Loucy (cell line): ENCODE measurements at regions not wholly inside any gene's neighbourhood (a gene's known extent, or its start where the extent isn't known, plus 50 kb on each side); places are given as distances from the start of the nearest gene placed in this dataset.
A peak's percentile ranks its signal among the peaks of the same experiment; 100 is the strongest.

ENCODE experiments used
- H2AFZ ChIP-seq: fragments of 200-600 bp; sonication (generic); 2 replicates; pipeline ENCODE4 v1.6.0; 2016; ENCODE audit warnings: antibody characterized with exemption, mild to moderate bottlenecking, low read length, moderate library complexity
- H3F3A ChIP-seq: fragments of 200-600 bp; 2 replicates; pipeline ENCODE4 v1.6.0; 2016; ENCODE audit warnings: antibody characterized with exemption, low read depth, mild to moderate bottlenecking
- H3K27me3 ChIP-seq: fragments of 200-600 bp; sonication (generic); 2 replicates; pipeline ENCODE4 v1.6.1; 2014; ENCODE audit warnings: low read length, mild to moderate bottlenecking; ENCODE audit not compliant: insufficient read depth, poor library complexity, severe bottlenecking
- H3K36me3 ChIP-seq: fragments of 200-600 bp; sonication (generic); 2 replicates; pipeline ENCODE4 v1.6.1; 2016; ENCODE audit warnings: low read length; ENCODE audit not compliant: insufficient read depth
- H3K4me1 ChIP-seq: fragments of 200-600 bp; sonication (generic); 2 replicates; pipeline ENCODE4 v1.5.1; 2014; ENCODE audit warnings: low read length, mild to moderate bottlenecking; ENCODE audit not compliant: insufficient read depth, poor library complexity, severe bottlenecking
- H3K4me2 ChIP-seq: fragments of 200-600 bp; sonication (generic); 2 replicates; pipeline ENCODE4 v1.6.0; 2014; ENCODE audit warnings: antibody characterized with exemption, low read length, low read depth, mild to moderate bottlenecking; ENCODE audit not compliant: poor library complexity, severe bottlenecking
- H3K4me3 ChIP-seq: fragments of 200-600 bp; sonication (generic); 2 replicates; pipeline ENCODE4 v1.5.1; 2014; ENCODE audit warnings: low read length, mild to moderate bottlenecking, mixed read lengths; ENCODE audit not compliant: poor library complexity, severe bottlenecking
- H3K79me2 ChIP-seq: fragments of 200-600 bp; sonication (generic); 2 replicates; pipeline ENCODE4 v1.6.1; 2014; ENCODE audit warnings: low read length; ENCODE audit not compliant: insufficient read depth
- H3K9ac ChIP-seq: fragments of 200-600 bp; sonication (generic); 2 replicates; pipeline ENCODE4 v1.6.0; 2014; ENCODE audit warnings: mild to moderate bottlenecking, low read depth, low read length, moderate library complexity; ENCODE audit not compliant: poor library complexity, severe bottlenecking
- H3K9me2 ChIP-seq: fragments of 200-600 bp; sonication (generic); replicated peaks from 2 replicates; pipeline ENCODE4 v1.6.1; 2016; ENCODE audit warnings: low read depth, low read length, mixed read lengths
- H3K9me3 ChIP-seq: fragments of 200-600 bp; sonication (generic); 2 replicates; pipeline ENCODE4 v1.6.1; 2014; ENCODE audit warnings: mild to moderate bottlenecking, antibody characterized with exemption, low read length, low read depth; ENCODE audit not compliant: insufficient read depth
- H4K20me1 ChIP-seq: fragments of 200-600 bp; sonication (generic); 2 replicates; pipeline ENCODE4 v1.6.0; 2014; ENCODE audit warnings: antibody characterized with exemption, low read length, mild to moderate bottlenecking; ENCODE audit not compliant: insufficient read depth, poor library complexity, severe bottlenecking
- EZH2phosphoT487 ChIP-seq: fragments of 200-600 bp; IDR thresholded peaks from 2 replicates; pipeline ENCODE4 v1.6.1; 2018; ENCODE audit warnings: antibody characterized with exemption, mild to moderate bottlenecking, moderate library complexity, borderline replicate concordance
- TF ChIP-seq, protein P1 (sequence below): fragments of 200-600 bp; sonication (generic); conservative IDR thresholded peaks from 2 replicates; pipeline ENCODE4 v1.5.1; 2014; ENCODE audit warnings: mild to moderate bottlenecking, antibody characterized with exemption, low read length

DNA sequence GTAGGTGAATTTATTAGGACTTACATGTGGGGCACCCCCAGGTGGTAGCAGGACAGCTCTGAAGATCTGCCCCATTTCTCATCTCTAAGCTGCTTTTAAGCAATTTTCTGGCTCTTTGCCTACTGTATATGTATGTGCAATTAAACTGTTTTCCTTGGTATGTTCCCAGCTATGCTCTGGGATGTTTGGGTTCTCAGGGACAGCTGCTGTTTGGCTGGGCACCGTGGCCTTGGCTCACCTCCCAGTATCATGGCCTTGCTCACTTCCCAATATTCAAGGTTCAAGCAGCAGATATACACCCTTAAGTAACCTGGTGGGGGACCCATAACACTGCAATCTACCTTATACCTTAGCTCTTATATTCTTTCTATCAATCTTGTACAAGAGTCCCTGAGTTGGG is 53.7 kb upstream of the KITLG start:
- Histone ChIP-seq H3K9me3 (no peaks in the 10 kb centered on the region), H3K4me2 (no peak overlapping the region), H3K79me2 (no peaks in the 10 kb centered on the region), H3K36me3 (no peaks in the 10 kb centered on the region), H3K4me1 (no peaks in the 10 kb centered on the region), H3K27me3 (no peaks in the 10 kb centered on the region), H2AFZ (no peak overlapping the region), H3K4me3 (no peak overlapping the region), H4K20me1 (no peaks in the 10 kb centered on the region), H3F3A (no peaks in the 10 kb centered on the region), H3K9me2 (no peaks in the 10 kb centered on the region), H3K9ac (no peak overlapping the region)
- TF ChIP-seq EZH2phosphoT487 = no peak
- TF ChIP-seq, protein P1, sequence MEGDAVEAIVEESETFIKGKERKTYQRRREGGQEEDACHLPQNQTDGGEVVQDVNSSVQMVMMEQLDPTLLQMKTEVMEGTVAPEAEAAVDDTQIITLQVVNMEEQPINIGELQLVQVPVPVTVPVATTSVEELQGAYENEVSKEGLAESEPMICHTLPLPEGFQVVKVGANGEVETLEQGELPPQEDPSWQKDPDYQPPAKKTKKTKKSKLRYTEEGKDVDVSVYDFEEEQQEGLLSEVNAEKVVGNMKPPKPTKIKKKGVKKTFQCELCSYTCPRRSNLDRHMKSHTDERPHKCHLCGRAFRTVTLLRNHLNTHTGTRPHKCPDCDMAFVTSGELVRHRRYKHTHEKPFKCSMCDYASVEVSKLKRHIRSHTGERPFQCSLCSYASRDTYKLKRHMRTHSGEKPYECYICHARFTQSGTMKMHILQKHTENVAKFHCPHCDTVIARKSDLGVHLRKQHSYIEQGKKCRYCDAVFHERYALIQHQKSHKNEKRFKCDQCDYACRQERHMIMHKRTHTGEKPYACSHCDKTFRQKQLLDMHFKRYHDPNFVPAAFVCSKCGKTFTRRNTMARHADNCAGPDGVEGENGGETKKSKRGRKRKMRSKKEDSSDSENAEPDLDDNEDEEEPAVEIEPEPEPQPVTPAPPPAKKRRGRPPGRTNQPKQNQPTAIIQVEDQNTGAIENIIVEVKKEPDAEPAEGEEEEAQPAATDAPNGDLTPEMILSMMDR = peak; percentile 38; the same call in 1 of the 2 replicates

DNA sequence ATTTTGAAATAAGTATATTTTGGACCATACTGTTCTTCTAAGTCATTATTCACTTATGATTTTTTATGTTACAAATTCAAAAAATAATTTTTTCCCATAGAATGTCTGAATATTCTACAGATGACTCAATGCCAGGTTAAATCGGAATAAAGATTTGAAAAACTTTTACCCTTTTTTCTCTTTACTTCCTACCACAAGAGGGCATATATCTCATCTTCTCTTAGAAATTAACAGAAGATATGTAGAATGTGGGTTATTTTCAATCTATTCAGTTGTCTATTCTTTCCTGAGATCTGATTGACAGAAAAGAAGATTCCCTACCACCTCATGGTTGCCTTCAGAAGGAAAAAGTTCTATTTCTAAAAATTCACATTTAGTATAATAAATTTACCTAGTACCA is 53.0 kb upstream of the KITLG start:
- Histone ChIP-seq H3F3A (no peaks in the 10 kb centered on the region), H3K4me3 (no peak overlapping the region), H3K4me2 (no peak overlapping the region), H3K27me3 (no peaks in the 10 kb centered on the region), H4K20me1 (no peaks in the 10 kb centered on the region), H2AFZ (no peak overlapping the region), H3K36me3 (no peaks in the 10 kb centered on the region), H3K9me2 (no peaks in the 10 kb centered on the region), H3K79me2 (no peaks in the 10 kb centered on the region), H3K9ac (no peak overlapping the region), H3K9me3 (no peaks in the 10 kb centered on the region), H3K4me1 (no peaks in the 10 kb centered on the region)
- TF ChIP-seq EZH2phosphoT487 = no peak
- TF ChIP-seq, protein P1 = peak; percentile 67

DNA sequence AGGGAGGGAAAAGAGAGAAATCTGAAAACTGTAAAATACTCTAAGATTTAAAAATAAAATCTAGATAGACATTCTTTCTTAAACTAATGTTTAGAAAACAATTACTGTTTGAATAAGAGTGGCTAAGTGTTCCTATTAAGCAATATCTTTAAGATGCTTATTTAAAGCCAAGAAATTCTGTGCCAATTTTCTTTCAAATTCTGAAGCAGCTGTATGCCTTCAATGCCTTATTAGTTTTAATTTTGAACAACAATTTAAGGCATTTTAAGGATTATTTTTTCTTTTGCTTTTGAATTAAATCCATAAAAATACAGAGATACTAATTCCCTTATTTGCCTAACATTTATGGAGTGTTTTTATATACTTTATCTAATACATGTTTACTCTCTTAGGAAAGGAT is 50.3 kb upstream of the KITLG start:
- no peak overlapping the region for H3K9ac ChIP-seq
- H3F3A ChIP-seq = no peaks in the 10 kb centered on the region
- no peaks in the 10 kb centered on the region for H3K27me3 ChIP-seq
- H3K4me3 ChIP-seq = no peak overlapping the region
- no peaks in the 10 kb centered on the region for H3K9me2 ChIP-seq
- TF ChIP-seq, protein P1 = no peak
- no peak for TF ChIP-seq EZH2phosphoT487
- H4K20me1 ChIP-seq = no peaks in the 10 kb centered on the region
- H2AFZ ChIP-seq = no peak overlapping the region
- no peaks in the 10 kb centered on the region for H3K4me1 ChIP-seq
- no peak overlapping the region for H3K4me2 ChIP-seq
- H3K9me3 ChIP-seq = no peaks in the 10 kb centered on the region
- H3K36me3 ChIP-seq = no peaks in the 10 kb centered on the region
- H3K79me2 ChIP-seq = no peaks in the 10 kb centered on the region
